GM21737 (cell line): ENCODE measurements at regions not wholly inside any gene's neighbourhood (a gene's known extent, or its start where the extent isn't known, plus 50 kb on each side); places are given as distances from the start of the nearest gene placed in this dataset.
"Not testable (repeated sequence)": the region's sequence is repeated elsewhere in the genome, so short reads cannot be mapped to it uniquely, and the experiment has no call there.

Source experiments
- ATAC-seq: cut with Tn5 transposase; IDR thresholded peaks from one replicate; pipeline ENCODE4 v1.9.1; 2021; ENCODE audit warnings: mild to moderate bottlenecking, moderate library complexity; ENCODE audit not compliant: unreplicated experiment

DNA sequence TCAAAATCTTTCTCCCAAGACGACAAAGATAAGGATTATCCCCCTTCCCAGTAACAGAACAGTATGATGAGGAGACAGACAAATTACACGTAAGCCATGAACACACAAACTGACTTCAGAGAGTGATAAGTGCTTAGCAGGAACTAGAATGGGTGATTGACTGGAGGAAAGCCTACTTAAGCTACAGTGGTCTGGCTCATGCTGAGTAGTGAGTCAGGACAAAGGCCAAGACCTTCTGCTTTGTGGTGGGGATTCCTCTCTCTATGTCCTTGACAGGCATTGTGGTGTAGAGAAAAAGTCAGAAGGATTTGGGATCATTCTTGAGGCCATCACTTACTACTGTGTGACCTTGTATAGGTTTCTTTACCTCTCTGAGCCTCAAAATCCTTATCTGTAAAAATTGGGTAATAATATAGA lies 381.9 kb upstream of the CCL2 start:
- ATAC-seq, result no peak

DNA sequence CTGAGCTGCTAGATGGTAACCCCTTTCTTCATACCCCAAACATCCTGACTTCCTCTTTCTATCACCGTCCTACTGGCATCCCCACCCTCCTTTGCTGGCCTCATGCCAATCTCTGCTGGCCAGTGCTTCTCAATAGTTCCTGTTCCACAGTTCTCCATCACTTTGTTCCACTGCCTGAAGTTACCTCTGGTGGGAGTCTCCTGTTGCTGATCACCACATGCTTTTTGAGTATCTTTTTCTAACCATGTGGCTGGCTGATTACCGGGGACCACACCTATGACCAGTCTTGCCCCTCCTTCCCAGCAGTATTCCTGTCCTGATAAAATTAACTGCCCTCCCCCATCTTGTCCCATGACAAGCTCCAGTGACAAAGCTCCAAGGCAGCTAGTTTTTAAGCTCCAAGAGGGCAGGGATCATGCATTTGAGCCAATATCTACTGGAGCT lies 380.4 kb upstream of the CCL2 start:
- no peak for ATAC-seq

DNA sequence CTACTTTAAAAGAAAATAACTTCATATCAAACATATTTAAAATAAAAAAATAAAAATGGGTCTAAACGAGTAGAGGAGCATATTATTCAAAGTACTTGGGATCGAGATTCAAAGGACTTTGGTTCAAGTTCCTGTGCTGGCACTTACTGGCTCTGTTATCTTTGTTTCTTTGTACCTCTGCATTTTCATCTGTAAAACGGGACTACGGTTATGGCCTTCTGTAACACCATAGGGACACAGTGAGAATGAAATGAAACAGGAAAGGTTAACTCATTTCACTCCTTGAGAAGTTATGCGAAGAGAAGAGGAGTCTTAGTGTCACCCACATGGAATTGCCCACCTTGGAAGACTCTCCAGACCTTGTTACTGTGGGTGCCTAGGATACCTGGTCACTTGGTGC lies 379.1 kb upstream of the CCL2 start:
- ATAC-seq, result no peak

DNA sequence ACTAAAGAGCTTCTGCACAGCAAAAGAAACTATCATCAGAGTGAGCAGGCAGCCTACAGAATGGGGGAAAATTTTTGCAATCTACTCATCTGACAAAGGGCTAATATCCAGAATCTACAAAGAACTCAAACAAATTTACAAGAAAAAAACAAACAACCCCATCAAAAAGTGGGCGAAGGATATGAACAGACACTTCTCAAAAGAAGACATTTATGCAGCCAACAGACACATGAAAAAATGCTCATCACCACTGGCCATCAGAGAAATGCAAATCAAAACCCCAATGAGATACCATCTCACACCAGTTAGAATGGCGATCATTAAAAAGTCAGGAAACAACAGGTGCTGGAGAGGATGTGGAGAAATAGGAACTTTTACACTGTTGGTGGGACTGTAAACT lies 372.8 kb upstream of the CCL2 start:
- not testable (repeated sequence) for ATAC-seq

DNA sequence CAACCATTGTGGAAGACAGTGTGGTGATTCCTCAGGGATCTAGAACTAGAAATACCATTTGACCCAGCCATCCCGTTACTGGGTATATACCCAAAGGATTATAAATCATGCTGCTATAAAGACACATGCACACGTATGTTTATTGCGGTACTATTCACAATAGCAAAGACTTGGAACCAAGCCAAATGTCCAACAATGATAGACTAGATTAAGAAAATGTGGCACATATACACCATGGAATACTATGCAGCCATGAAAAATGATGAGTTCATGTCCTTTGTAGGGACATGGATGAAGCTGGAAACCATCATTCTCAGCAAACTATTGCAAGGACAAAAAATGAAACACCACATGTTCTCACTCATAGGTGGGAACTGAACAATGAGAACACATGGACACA lies 372.4 kb upstream of the CCL2 start:
- ATAC-seq, result not testable (repeated sequence)

DNA sequence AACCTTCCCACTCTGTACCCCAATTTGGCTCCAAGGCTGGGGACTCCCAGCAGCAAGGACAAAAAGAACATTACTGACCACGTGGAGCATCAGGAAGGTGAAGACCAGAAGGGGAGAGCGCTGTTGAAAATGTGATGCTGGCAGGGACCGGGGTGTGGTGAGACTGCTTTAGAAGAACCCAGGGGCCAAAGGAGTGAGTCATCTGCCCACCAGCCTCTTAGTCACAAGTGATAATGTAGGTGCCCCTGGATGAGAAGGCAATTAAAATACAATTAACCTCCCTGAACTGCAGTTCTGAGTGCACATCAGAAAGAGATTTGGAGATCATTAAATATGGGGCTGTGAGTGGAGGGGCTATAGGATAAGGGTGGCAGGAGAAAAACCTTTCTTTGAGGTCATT lies 366.6 kb upstream of the CCL2 start:
- ATAC-seq, result no peak

DNA sequence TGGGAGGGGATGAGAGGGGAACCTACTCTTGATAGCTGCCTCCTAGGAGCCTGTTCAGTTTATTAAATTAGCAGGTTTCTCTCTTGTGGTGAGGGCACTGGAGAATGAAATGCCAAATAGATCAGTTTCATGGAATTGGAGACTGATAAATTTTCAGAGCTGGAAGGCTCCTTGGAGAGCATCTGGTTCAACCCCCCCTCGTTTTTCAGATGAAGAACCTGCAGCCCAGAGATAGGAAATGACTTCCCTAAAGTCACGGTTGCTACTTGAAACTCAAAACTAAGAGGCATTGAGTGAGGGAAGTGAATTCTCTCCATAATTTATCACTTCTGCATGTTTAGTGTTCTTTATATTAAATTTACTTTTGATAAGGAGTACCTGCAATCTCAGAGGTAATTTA lies 366.0 kb upstream of the CCL2 start:
- ATAC-seq, result no peak

DNA sequence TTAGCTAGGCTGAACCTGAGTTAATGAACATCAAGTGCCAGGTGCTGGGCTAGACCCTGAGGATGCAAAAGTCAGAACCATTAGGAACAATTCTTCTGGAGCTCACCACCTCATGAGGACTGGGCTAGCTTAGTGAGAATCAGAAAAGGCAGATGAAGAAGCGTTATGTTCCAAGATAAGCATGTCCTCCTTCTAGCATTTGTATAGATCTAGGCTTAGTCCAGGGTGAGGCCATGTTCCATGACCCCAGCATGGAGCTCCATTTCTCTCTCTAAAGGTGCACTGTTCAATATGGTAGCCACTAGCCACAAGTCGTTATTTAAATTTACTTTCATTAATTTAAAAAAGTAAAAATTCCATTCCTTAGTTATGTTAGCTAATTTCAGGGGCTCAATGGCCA lies 365.3 kb upstream of the CCL2 start:
- ATAC-seq, result no peak

DNA sequence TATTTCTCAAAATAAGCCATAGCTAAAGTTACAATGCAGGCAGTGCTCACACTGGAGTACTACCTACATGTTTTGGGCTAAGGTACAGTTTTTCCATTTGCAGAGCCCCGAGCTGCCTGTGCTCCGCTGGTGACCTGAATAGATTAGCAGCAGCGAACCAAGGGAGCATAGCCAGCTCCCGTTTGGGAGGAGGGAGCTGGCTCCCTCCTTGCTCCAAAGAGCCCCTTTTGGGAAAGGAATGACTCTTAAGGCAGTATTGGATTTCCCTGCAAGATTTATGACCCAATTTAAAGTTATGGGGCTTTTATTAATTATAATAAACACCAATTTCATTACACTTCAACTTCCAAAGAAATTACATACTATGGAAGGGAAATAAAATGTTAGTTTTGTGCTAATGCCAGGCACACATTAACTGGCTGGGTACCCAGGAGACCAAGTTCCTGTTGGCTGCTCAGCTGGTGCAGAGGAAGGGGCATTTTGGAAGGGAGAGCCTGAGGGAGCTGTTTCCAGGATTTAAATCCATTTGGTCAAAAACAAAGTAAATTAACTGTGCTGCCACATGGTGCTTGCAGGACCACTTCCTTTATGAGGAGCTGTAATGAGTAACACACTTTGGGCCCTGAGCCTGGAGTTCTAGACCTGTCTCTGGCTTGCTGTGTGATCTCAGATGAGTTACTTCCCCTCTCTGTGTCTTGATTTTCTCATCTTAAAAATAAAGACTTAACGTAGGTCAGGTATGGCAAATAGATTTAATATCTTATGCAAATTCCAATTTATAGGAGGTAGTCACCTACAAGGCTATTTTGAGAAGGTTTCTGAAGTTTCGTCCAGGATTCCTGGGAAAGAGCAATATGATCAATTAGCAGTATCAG lies 362.1 kb upstream of the CCL2 start:
- ATAC-seq, result no peak

DNA sequence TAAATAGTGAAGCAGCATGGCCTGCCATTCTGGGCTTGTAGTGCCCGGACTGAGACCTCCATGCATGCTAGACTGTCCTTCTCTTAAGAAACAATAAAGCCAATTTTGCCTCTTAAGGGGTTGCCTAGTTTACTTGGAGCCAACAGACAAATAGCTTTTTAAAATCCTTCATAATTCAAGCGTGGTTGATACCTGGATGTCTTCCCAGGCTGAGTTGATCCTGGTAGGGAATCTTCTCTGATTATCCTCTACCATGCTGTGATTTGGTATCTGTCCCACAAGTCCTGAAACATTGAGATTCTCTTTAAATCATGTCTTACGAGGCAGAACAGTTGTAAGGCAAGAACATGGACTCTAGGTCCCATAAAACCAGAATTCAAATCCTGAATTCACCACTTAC lies 359.6 kb upstream of the CCL2 start:
- no peak for ATAC-seq

DNA sequence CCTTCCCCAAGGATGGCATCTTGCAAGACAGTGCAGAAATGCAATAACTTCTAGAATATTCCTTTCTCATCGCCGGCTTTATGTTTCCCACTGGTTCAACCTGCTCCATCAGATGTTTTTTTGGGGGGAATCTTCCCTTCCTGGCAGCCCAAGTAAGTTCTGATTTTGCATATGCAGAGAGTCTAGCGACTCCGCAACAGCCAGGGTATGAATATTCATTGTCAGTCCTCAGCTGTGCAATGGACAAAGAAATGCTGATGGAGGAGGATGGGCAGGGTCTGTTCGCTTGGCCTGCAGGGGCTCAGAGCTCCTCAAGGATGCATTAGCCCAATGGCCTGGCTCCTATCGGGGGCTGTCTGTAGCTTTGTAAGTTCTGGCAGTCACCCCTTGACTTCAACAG lies 358.8 kb upstream of the CCL2 start:
- no peak for ATAC-seq

DNA sequence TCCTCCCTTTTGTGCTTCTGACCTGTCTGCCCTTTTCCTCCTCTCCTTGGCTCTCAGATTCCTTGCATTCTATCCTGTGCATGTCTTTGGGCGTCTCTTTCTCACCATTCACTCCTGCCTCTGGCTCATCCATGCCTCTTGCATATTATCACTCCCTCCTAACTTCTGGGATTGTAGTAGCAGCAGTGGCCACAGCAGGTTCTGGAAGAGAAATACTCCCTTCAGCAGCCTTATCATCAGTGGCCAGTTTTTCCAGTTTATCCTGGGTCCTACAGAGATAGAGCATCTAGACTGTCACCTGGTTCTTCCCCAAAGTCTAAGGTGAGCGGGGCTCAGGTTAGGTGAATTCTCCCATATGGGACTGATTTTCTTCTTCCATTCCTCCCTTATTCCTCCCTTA lies 354.0 kb upstream of the CCL2 start:
- ATAC-seq, result no peak

DNA sequence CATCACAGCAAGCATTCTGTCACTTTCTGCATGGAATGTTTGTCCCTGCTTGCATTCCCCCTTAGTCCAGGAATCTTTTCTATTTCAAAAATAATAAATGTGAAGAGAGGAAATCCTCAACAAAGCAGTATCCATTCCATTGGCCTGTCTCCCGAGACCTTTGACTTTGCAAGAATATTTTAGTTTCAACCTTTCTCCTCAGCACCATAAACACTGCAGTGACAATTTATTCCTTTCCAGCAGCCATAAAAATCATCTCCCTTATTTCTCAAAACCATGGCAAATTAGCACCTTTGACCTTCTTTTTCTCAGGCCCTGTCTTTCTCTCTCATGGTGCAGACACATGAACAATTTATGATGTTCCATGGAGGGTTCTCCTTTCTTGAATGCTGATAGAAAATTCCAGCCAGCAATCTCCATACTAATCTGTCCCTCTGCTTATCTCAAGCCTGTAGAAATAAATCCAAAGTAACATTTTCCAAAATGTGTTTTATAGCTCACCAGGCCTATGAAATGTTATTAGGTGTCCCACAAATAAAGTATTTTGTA lies 352.1 kb upstream of the CCL2 start:
- no peak for ATAC-seq

DNA sequence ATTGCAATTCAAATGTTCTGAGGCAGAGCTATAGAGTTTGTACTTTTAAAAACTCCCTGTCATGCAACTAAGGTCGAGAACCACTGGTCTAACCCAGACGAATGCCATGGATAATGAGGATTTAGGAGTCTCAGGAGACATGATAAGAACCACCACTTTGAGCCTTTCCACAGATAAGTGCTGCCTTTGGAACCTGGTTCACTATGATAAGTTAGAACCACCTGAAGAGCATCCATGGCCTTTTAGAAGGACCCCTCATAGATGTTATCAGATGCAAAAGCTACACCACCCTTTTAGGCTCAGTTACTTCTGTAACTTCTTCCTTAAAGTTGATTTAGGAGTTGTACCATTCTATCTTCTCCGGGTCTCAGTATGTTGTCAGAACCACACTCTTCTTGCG lies 350.6 kb upstream of the CCL2 start:
- no peak for ATAC-seq

DNA sequence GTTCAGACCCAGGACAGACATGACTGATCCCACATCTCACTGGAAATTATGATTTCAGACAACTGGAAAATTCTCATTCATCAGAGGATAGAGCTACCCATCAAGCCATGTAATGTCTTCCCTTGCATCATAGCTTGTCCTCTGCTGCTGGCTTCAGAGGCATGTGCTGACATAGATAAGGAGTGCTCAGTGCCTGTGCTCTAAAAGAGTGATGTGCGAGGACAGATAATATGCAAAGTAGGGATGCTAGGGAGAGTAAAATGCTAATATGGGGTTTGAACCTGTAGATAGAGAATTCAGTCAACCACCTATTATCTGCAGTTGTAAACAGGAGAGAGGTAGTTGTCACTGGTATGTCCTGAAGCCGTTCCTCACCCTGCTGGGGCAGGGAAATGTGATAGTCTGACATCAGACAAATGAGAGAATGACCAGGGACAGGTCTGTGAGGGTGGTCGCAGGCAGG lies 349.7 kb upstream of the CCL2 start:
- no peak for ATAC-seq

DNA sequence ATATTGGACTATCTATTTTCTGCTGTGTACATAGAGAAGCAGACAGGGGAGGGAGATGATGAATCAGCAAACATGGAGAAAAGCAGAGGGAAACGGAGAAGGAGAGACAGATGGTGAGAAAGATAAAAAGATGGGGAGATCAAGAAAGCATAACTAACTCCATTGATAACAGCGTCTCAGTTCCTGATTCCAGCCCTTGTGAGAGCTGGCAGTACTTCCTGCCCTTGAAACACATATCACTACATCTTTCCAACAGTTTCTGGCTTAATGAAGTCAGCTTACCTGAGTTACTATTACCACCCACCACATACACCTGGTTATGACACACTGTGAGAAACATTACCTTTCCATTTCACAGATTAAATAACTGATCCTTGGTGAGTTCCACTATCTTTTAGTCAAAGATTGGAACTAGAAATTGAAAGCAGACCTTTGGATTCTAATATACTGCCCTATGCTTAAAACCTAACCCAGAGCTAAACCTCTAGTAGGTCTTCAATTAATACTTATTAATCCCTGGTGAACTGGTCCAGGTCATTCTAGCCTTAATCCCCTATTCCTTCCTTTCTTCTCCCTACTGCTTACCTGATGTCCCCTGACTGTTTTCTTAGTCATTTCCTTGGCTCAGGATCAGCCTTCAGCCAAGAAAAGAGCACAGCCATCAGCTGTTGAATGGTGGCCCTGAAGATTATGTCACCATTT lies 346.6 kb upstream of the CCL2 start:
- ATAC-seq, result no peak

DNA sequence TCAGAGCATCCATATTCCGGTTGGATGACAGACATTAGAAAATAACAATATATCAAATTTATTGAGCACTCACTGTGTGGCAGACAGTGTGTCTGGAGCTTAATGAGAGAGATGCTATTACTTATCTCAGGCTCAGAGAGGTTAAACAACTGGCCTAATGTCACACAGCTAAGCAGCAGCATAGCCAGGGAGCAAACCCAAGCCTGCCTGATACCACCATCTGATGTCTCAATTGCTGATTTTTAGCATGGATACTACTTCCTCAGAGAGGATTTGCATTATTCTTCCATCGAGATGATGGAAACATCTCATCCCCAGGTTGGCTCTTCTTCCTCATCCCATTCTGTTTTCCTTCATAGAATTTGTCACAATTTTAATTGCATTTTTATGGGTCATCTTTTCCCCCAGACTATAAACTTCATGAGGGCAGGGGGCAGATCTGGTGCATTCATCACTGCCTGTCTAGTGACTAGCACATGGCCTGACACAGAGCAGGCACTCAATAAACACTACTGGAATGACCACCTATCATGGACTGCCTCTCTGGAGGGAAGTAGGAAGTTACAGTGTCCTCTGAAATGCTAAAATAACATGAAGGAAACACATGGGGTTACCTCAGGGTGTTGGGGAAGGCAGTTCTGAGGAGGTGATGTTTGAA lies 344.8 kb upstream of the CCL2 start:
- no peak for ATAC-seq

DNA sequence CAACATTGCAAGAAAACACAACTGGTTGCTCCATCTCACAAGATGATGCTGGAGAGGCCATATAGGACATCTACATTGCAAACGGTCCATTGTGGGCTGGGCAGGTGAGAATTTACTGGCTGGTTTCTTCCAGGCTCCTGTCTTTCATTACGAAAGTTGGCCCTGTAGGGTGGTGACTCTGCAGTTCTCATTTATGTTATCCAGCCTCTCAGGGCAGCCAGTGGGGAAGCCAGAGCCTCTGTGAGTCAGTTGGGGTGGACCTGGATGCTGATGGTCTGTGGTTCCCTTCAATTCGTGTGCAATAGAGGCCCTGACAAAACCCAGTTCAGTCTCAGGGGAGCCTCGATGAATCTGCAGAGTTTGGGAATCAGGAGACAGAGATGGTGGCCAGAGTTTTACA lies 341.0 kb upstream of the CCL2 start:
- no peak for ATAC-seq

DNA sequence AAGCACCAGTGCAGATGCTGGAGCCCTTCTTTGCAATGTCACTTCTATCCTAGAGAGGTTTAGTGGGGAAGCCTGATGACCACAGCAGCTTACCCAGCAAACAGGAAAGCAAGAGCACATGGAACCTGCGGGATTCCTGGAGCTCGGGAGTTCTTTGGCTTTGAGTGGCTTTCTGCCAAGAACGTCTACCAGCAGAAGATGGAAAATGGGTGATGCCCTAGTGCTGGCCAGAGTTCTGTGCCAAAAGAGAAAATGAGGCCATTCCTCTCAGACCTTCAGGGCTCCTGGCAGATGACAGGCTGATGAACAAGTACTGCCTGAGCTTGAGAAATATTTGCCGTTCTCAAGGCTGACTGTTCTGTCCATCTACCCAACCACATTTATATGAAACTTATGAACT lies 332.1 kb upstream of the CCL2 start:
- ATAC-seq, result no peak

DNA sequence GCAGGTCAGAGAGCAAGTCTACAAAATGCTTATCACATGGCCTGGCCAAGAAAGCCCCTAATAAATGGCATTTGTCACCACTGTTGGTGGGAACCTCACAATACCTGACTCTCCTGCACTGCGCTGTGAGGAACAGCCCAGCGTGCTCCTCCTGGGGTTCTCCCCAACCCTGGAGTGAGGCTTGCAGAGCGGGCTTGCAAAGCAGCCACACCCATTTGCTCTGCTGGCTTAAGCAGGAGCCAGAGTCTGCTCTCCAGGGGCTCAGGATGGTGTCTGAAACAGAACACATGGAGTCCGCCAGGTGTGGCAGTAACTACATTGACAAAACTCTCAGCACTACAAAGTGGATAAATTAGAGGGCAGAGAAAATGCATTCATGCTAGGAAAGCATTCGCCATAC lies 331.0 kb upstream of the CCL2 start:
- ATAC-seq, result no peak

DNA sequence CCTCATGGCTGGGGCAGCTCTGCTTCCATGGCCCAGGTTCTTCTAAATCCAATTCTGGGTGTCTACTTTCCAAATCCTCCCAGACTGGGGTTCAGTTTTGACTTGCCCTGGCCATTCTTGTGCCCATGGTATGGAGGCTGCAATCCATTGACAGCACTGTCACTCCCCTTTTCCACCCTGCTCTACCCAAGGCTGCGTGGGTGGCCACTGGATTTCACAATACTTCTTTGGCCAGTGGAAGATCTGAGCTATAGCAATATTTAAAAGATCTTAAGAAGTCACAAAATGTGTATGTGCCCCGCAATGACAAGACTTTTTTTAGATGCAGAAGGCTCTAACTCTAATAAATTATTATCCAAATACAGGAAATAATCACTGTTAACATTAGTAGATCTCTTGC lies 329.4 kb upstream of the CCL2 start:
- ATAC-seq, result no peak

DNA sequence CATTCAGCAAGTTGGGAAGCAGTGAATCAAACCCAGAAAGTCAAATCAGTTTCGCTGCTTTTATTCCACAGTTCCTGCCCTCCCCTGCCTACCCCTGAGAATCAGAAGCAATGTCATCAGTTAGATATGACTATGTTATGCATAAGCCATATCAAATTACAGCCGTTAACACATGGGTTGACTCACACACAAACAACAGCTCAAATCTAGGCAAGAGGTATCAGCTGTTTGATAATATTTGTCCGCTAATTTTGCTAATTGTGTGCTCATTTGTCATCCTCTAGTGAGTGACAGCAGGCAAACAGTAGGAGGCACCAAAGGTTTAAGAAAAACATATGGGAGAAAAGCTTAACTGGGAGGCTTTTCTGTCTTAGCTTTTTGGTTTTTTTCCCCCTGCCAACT lies 327.4 kb upstream of the CCL2 start:
- no peak for ATAC-seq
